ENCODE measurements at regions not wholly inside any gene's neighbourhood (a gene's known extent, or its start where the extent isn't known, plus 50 kb on each side); places are given as distances from the start of the nearest gene placed in this dataset.
"Not testable (repeated sequence)": the region's sequence is repeated elsewhere in the genome, so short reads cannot be mapped to it uniquely, and the experiment has no call there.

- no peaks in the 10 kb centered on the region for H3K27me3 ChIP-seq (ENCODE audit: control insufficient read depth, insufficient read depth, low read length)
- H3K9me3 ChIP-seq (ENCODE audit: control insufficient read depth, low read length), result no peaks in the 10 kb centered on the region
- no peaks in the 10 kb centered on the region for H3K79me2 ChIP-seq
- no peaks in the 10 kb centered on the region for H3K4me1 ChIP-seq
- TF ChIP-seq CTCF (IDR thresholded peaks at IDR 0.05), result no peak
- no peak overlapping the region for H3K4me2 ChIP-seq (ENCODE audit: low read length)
- H3K27ac ChIP-seq, result no peak overlapping the region
- no peak overlapping the region for H3K4me3 ChIP-seq (ENCODE audit: low read depth, low read length)
- H2AFZ ChIP-seq, result no peak overlapping the region
- no peak overlapping the region for H3K9ac ChIP-seq
- H3K36me3 ChIP-seq (ENCODE audit: control insufficient read depth, insufficient read depth, low read length), result no peaks in the 10 kb centered on the region
Observed at GRCh38 chr2:208609166-208609804, 202.7 kb downstream of the PTH2R start.

DNA sequence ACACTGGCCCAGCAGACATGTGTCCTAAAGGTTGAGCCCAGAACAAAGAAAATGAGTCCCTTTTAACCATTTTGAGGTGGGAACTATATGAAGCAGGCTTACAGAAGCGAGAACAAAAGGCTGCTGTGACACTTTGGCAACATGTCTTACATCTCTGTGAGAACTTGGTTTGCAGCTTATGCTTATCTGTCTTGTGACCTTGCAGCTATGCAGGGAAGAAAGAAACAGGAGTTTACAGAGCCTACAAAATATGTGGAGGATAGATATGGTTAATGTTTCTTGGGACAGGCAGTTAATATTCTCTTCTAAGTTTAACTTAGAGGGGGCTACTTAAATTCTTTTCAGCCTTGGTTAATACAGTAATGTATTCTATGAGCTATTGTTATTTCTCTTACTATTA is 209.1 kb downstream of the PTH2R start:
- H3K4me2 ChIP-seq (ENCODE audit: low read length); H3K27me3 ChIP-seq (ENCODE audit: control insufficient read depth, insufficient read depth, low read length); H3K79me2 ChIP-seq; H3K4me3 ChIP-seq (ENCODE audit: low read depth, low read length); H2AFZ ChIP-seq; H3K9ac ChIP-seq; H3K4me1 ChIP-seq; H3K9me3 ChIP-seq (ENCODE audit: control insufficient read depth, low read length); H3K36me3 ChIP-seq (ENCODE audit: control insufficient read depth, insufficient read depth, low read length); H3K27ac ChIP-seq: not testable (repeated sequence)

GRCh38 chr2:208618220-208618619 is 211.6 kb downstream of the PTH2R start:
- no peak overlapping the region for H3K4me3 ChIP-seq (ENCODE audit: low read depth, low read length)
- TF ChIP-seq CTCF (IDR thresholded peaks at IDR 0.05), result no peak
- no peak overlapping the region for H2AFZ ChIP-seq
- H3K9me3 ChIP-seq (ENCODE audit: control insufficient read depth, low read length), result no peaks in the 10 kb centered on the region
- no peaks in the 10 kb centered on the region for H3K27me3 ChIP-seq (ENCODE audit: control insufficient read depth, insufficient read depth, low read length)
- no peak overlapping the region for H3K27ac ChIP-seq
- H3K4me2 ChIP-seq (ENCODE audit: low read length), result no peak overlapping the region
- H3K79me2 ChIP-seq, result no peaks in the 10 kb centered on the region
- no peaks in the 10 kb centered on the region for H3K36me3 ChIP-seq (ENCODE audit: control insufficient read depth, insufficient read depth, low read length)
- H3K9ac ChIP-seq, result no peak overlapping the region
- no peaks in the 10 kb centered on the region for H3K4me1 ChIP-seq

GRCh38 chr2:208619993-208620392 is 213.4 kb downstream of the PTH2R start:
- no peaks in the 10 kb centered on the region for H3K79me2 ChIP-seq
- no peak overlapping the region for H2AFZ ChIP-seq
- no peaks in the 10 kb centered on the region for H3K9me3 ChIP-seq (ENCODE audit: control insufficient read depth, low read length)
- no peaks in the 10 kb centered on the region for H3K27me3 ChIP-seq (ENCODE audit: control insufficient read depth, insufficient read depth, low read length)
- no peak overlapping the region for H3K4me3 ChIP-seq (ENCODE audit: low read depth, low read length)
- H3K36me3 ChIP-seq (ENCODE audit: control insufficient read depth, insufficient read depth, low read length), result no peaks in the 10 kb centered on the region
- TF ChIP-seq CTCF (IDR thresholded peaks at IDR 0.05), result no peak
- no peak overlapping the region for H3K9ac ChIP-seq
- H3K4me2 ChIP-seq (ENCODE audit: low read length), result no peak overlapping the region
- no peak overlapping the region for H3K27ac ChIP-seq
- H3K4me1 ChIP-seq, result no peaks in the 10 kb centered on the region

GRCh38 chr2:208620487-208620978 is 213.9 kb downstream of the PTH2R start:
- Histone ChIP-seq H3K27me3 (ENCODE audit: control insufficient read depth, insufficient read depth, low read length) (no peaks in the 10 kb centered on the region), H3K9ac (no peak overlapping the region), H3K4me1 (no peaks in the 10 kb centered on the region), H3K27ac (no peak overlapping the region), H3K4me2 (ENCODE audit: low read length) (no peak overlapping the region), H2AFZ (no peak overlapping the region), H3K4me3 (ENCODE audit: low read depth, low read length) (no peak overlapping the region), H3K9me3 (ENCODE audit: control insufficient read depth, low read length) (no peaks in the 10 kb centered on the region), H3K79me2 (no peaks in the 10 kb centered on the region), H3K36me3 (ENCODE audit: control insufficient read depth, insufficient read depth, low read length) (no peaks in the 10 kb centered on the region)
- no peak for TF ChIP-seq CTCF (IDR thresholded peaks at IDR 0.05)
